Activated CD4-positive, alpha-beta memory T cell treated with anti-CD3 and anti-CD28 coated beads for 36 hours (primary cell): ENCODE measurements at regions not wholly inside any gene's neighbourhood (a gene's known extent, or its start where the extent isn't known, plus 50 kb on each side); places are given as distances from the start of the nearest gene placed in this dataset.

ENCODE experiments used
- CTCF ChIA-PET: fragments of 350-600 bp; sonication (Branson Sonifier 250); formaldehyde crosslinking; loops from one replicate; lab custom pipeline; 2021; ENCODE audit warnings: antibody characterized with exemption, inconsistent platforms; lab: Charles Lee
- POLR2A ChIA-PET: fragments of 350-600 bp; sonication (Branson Sonifier 250); formaldehyde crosslinking; loops from one replicate; lab custom pipeline; 2021; ENCODE audit warnings: antibody characterized with exemption; lab: Charles Lee
- DNase-seq: peaks from one replicate; pipeline ENCODE4 v3.0.0-alpha.2; 2020
- H3K27ac Mint-ChIP-seq: one replicate; pipeline ENCODE4 v1.8.0; 2021; ENCODE audit warnings: mixed read lengths
- H3K27me3 Mint-ChIP-seq: one replicate; pipeline ENCODE4 v1.8.0; 2021; ENCODE audit warnings: mixed read lengths
- H3K36me3 Mint-ChIP-seq: one replicate; pipeline ENCODE4 v1.8.0; 2021; ENCODE audit warnings: mixed read lengths
- H3K4me1 Mint-ChIP-seq: one replicate; pipeline ENCODE4 v1.8.0; 2021; ENCODE audit warnings: low read depth, mixed read lengths
- H3K4me3 Mint-ChIP-seq: one replicate; pipeline ENCODE4 v1.8.0; 2021; ENCODE audit warnings: mild to moderate bottlenecking, mixed read lengths
- H3K9me3 Mint-ChIP-seq: one replicate; pipeline ENCODE4 v1.8.0; 2021; ENCODE audit warnings: mixed read lengths
- intact Hi-C: fragments of 100-400 bp; cut with micrococcal nuclease; formaldehyde crosslinking; loops from one replicate; pipeline ENCODE4 v1.15.1; 2023

GRCh38 chr10:21079330-21079658, 182.2 kb upstream of the NEBL start:
- H3K27ac Mint-ChIP-seq = no peak overlapping the region
- ChIA-PET CTCF (interaction anchor here (0.6 to 1.2 kb wide), 2 partner anchors 40 to 1281 kb away, joined by 3 read pairs; no protein-coding TSS in a partner anchor), POLR2A (no interaction called here)
- no peak overlapping the region for H3K4me3 Mint-ChIP-seq
- H3K9me3 Mint-ChIP-seq = no peaks in the 10 kb centered on the region
- peaks cover 4% of the 10 kb centered on the region for H3K27me3 Mint-ChIP-seq
- no peak for DNase-seq
- H3K36me3 Mint-ChIP-seq = no peaks in the 10 kb centered on the region
- intact Hi-C loops = no loop called here
- no peaks in the 10 kb centered on the region for H3K4me1 Mint-ChIP-seq

- no peak overlapping the region for H3K27ac Mint-ChIP-seq
- ChIA-PET CTCF (interaction anchor here (0.6 to 1.2 kb wide), 3 partner anchors 40 to 1282 kb away, joined by 3 read pairs; no protein-coding TSS in a partner anchor), POLR2A (no interaction called here)
- no peak overlapping the region for H3K4me3 Mint-ChIP-seq
- no peaks in the 10 kb centered on the region for H3K9me3 Mint-ChIP-seq
- H3K4me1 Mint-ChIP-seq = no peaks in the 10 kb centered on the region
- no peaks in the 10 kb centered on the region for H3K36me3 Mint-ChIP-seq
- DNase-seq = peak; percentile 48
- peaks cover 4% of the 10 kb centered on the region for H3K27me3 Mint-ChIP-seq
- intact Hi-C loops = loop anchor here (1.0 kb wide), 1 partner anchor 192 kb away; no protein-coding TSS in a partner anchor
These were observed 181.6 kb upstream of the NEBL start for GRCh38 chr10:21078410-21079329.

- Mint-ChIP-seq H3K27me3 (peaks cover 4% of the 10 kb centered on the region), H3K9me3 (no peaks in the 10 kb centered on the region), H3K27ac (no peak overlapping the region), H3K4me3 (no peak overlapping the region), H3K36me3 (no peaks in the 10 kb centered on the region), H3K4me1 (no peaks in the 10 kb centered on the region)
- intact Hi-C loops = loop anchor here (1.0 kb wide), 1 partner anchor 193 kb away; no protein-coding TSS in a partner anchor
- CTCF ChIA-PET = no interaction called here
- DNase-seq = no peak
- POLR2A ChIA-PET = no interaction called here
These were observed 180.6 kb upstream of the NEBL start for GRCh38 chr10:21077681-21078080.

- intact Hi-C loops = no loop called here
- CTCF ChIA-PET = no interaction called here
- H3K27me3 Mint-ChIP-seq = peaks cover 4% of the 10 kb centered on the region
- H3K4me3 Mint-ChIP-seq = no peak overlapping the region
- H3K4me1 Mint-ChIP-seq = no peaks in the 10 kb centered on the region
- no peak for DNase-seq
- POLR2A ChIA-PET = no interaction called here
- H3K36me3 Mint-ChIP-seq = no peaks in the 10 kb centered on the region
- H3K27ac Mint-ChIP-seq = no peak overlapping the region
- H3K9me3 Mint-ChIP-seq = no peaks in the 10 kb centered on the region
These were observed 179.3 kb upstream of the NEBL start for GRCh38 chr10:21076381-21076780.

- ChIA-PET CTCF (no interaction called here), POLR2A (no interaction called here)
- no peak for DNase-seq
- intact Hi-C loops = no loop called here
- Mint-ChIP-seq H3K9me3 (no peaks in the 10 kb centered on the region), H3K4me3 (no peak overlapping the region), H3K27me3 (peaks cover 4% of the 10 kb centered on the region), H3K4me1 (no peaks in the 10 kb centered on the region), H3K36me3 (no peaks in the 10 kb centered on the region), H3K27ac (no peak overlapping the region)
These were observed 178.8 kb upstream of the NEBL start for GRCh38 chr10:21075880-21076279.

- Mint-ChIP-seq H3K9me3 (no peaks in the 10 kb centered on the region), H3K4me1 (no peaks in the 10 kb centered on the region), H3K27ac (no peak overlapping the region), H3K36me3 (no peaks in the 10 kb centered on the region), H3K4me3 (no peak overlapping the region), H3K27me3 (no peaks in the 10 kb centered on the region)
- no peak for DNase-seq
- ChIA-PET POLR2A (no interaction called here), CTCF (no interaction called here)
- intact Hi-C loops = no loop called here
These were observed 174.0 kb upstream of the NEBL start for GRCh38 chr10:21071001-21071673.

GRCh38 chr10:21069929-21070700, 173.0 kb upstream of the NEBL start:
- Mint-ChIP-seq H3K27me3 (no peaks in the 10 kb centered on the region), H3K4me3 (no peak overlapping the region), H3K27ac (no peak overlapping the region), H3K9me3 (no peaks in the 10 kb centered on the region), H3K4me1 (no peaks in the 10 kb centered on the region), H3K36me3 (no peaks in the 10 kb centered on the region)
- DNase-seq = no peak
- intact Hi-C loops = no loop called here
- ChIA-PET POLR2A (no interaction called here), CTCF (no interaction called here)

- ChIA-PET POLR2A (no interaction called here), CTCF (interaction anchor here (0.8 kb wide), 1 partner anchor 20 kb away, joined by 3 read pairs; no protein-coding TSS in a partner anchor)
- Mint-ChIP-seq H3K4me3 (no peak overlapping the region), H3K4me1 (no peaks in the 10 kb centered on the region), H3K9me3 (no peaks in the 10 kb centered on the region), H3K27me3 (no peaks in the 10 kb centered on the region), H3K27ac (no peak overlapping the region), H3K36me3 (no peaks in the 10 kb centered on the region)
- intact Hi-C loops = no loop called here
- no peak for DNase-seq
These were observed 172.2 kb upstream of the NEBL start for GRCh38 chr10:21069278-21069677.

GRCh38 chr10:21068026-21068656, 171.0 kb upstream of the NEBL start:
- intact Hi-C loops = no loop called here
- Mint-ChIP-seq H3K4me3 (no peak overlapping the region), H3K27ac (no peak overlapping the region), H3K9me3 (no peaks in the 10 kb centered on the region), H3K36me3 (no peaks in the 10 kb centered on the region), H3K27me3 (no peaks in the 10 kb centered on the region), H3K4me1 (no peaks in the 10 kb centered on the region)
- no peak for DNase-seq
- ChIA-PET POLR2A (no interaction called here), CTCF (interaction anchor here (0.8 kb wide), 1 partner anchor 21 kb away, joined by 3 read pairs; no protein-coding TSS in a partner anchor)

- H3K36me3 Mint-ChIP-seq = no peaks in the 10 kb centered on the region
- no peak for DNase-seq
- H3K27ac Mint-ChIP-seq = no peak overlapping the region
- POLR2A ChIA-PET = no interaction called here
- no peaks in the 10 kb centered on the region for H3K9me3 Mint-ChIP-seq
- H3K4me3 Mint-ChIP-seq = no peak overlapping the region
- CTCF ChIA-PET = no interaction called here
- intact Hi-C loops = no loop called here
- no peaks in the 10 kb centered on the region for H3K4me1 Mint-ChIP-seq
- no peaks in the 10 kb centered on the region for H3K27me3 Mint-ChIP-seq
These were observed 168.6 kb upstream of the NEBL start for GRCh38 chr10:21065621-21066248.

GRCh38 chr10:21061982-21062381, 164.9 kb upstream of the NEBL start:
- H3K36me3 Mint-ChIP-seq = no peaks in the 10 kb centered on the region
- no peak overlapping the region for H3K27ac Mint-ChIP-seq
- ChIA-PET POLR2A (no interaction called here), CTCF (no interaction called here)
- peaks cover 7% of the 10 kb centered on the region for H3K9me3 Mint-ChIP-seq
- no peaks in the 10 kb centered on the region for H3K27me3 Mint-ChIP-seq
- H3K4me1 Mint-ChIP-seq = no peaks in the 10 kb centered on the region
- H3K4me3 Mint-ChIP-seq = no peak overlapping the region
- intact Hi-C loops = no loop called here
- no peak for DNase-seq
